Activated naive CD4-positive, alpha-beta T cell treated with anti-CD3 and anti-CD28 coated beads for 36 hours (primary cell): ENCODE measurements at regions not wholly inside any gene's neighbourhood (a gene's known extent, or its start where the extent isn't known, plus 50 kb on each side); places are given as distances from the start of the nearest gene placed in this dataset.

Experiments used
- CTCF ChIA-PET: fragments of 350-600 bp; sonication (Branson Sonifier 250); formaldehyde crosslinking; loops from one replicate; lab custom pipeline; 2021; ENCODE audit warnings: antibody characterized with exemption; lab: Charles Lee
- DNase-seq: peaks from one replicate; pipeline ENCODE4 v3.0.0-alpha.2; 2020
- H3K27ac Mint-ChIP-seq: one replicate; pipeline ENCODE4 v1.8.0; 2021; ENCODE audit warnings: mild to moderate bottlenecking, mixed read lengths
- H3K27me3 Mint-ChIP-seq: one replicate; pipeline ENCODE4 v1.8.0; 2021; ENCODE audit warnings: low read depth, mixed read lengths
- H3K36me3 Mint-ChIP-seq: one replicate; pipeline ENCODE4 v1.8.0; 2021; ENCODE audit warnings: low read depth, mixed read lengths
- H3K4me1 Mint-ChIP-seq: one replicate; pipeline ENCODE4 v1.8.0; 2021; ENCODE audit warnings: low read depth, mixed read lengths
- H3K4me3 Mint-ChIP-seq: one replicate; pipeline ENCODE4 v1.8.0; 2021; ENCODE audit warnings: mild to moderate bottlenecking, moderate library complexity, mixed read lengths
- H3K9me3 Mint-ChIP-seq: one replicate; pipeline ENCODE4 v1.8.0; 2021; ENCODE audit warnings: mixed read lengths
- intact Hi-C: fragments of 100-400 bp; cut with micrococcal nuclease; formaldehyde crosslinking; loops from one replicate; pipeline ENCODE4 v1.15.1; 2023

DNA sequence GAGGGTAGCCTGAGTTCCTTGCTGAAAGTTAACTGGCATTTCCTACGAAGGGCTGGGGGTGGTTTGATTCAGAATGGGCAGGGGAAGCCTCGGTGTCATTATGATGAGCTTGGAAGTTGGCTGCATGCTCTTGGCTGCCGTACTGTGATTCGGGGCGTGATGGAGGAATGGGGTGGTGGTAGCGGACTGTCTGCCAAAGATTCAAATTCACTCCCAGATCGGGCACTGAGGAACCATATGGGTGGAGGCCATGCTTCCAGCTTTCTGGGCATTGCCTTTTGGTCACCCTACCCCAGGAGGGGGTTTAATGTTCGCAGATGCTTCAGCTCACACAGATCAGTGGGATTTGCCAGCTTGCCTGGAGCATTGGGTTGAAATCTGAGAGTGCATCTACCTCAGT, 492.8 kb upstream of the EEF2KMT start:
- H3K27me3 Mint-ChIP-seq: no peaks in the 10 kb centered on the region
- H3K9me3 Mint-ChIP-seq: peaks cover 3% of the 10 kb centered on the region
- H3K27ac Mint-ChIP-seq: no peak overlapping the region
- no peaks in the 10 kb centered on the region for H3K4me1 Mint-ChIP-seq
- CTCF ChIA-PET: no interaction called here
- no peak for DNase-seq
- H3K4me3 Mint-ChIP-seq: no peak overlapping the region
- intact Hi-C loops: no loop called here
- H3K36me3 Mint-ChIP-seq: no peaks in the 10 kb centered on the region

DNA sequence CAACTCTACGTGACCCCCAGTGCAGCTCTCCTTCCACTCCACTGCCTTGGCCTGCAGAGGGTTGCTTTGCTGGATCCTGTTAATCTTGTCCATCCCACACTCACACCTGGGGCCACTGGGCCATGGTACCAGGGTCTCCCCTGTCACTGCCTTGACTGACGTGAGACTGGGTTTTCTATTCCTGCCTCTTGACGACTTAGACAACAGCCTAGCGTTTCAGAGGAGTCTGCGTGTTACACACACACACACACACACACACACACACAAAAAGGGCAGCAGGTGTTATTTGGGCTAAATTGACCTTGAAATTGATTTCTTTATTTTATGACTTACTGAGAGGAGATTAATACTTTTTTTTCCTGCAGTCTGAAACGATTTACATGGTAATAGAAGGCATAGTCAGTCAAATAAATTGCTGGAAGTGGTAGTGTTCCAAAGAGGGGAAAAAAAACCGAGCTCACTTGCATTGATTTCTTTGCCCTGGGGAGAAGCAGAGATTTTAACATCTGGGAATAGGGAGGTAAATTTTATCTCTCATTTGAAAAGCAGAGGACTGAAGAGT, 492.3 kb upstream of the EEF2KMT start:
- Mint-ChIP-seq H3K4me1 (no peaks in the 10 kb centered on the region), H3K9me3 (peaks cover 2% of the 10 kb centered on the region), H3K36me3 (no peaks in the 10 kb centered on the region), H3K27me3 (no peaks in the 10 kb centered on the region), H3K27ac (no peak overlapping the region), H3K4me3 (no peak overlapping the region)
- CTCF ChIA-PET: no interaction called here
- no peak for DNase-seq
- intact Hi-C loops: no loop called here

DNA sequence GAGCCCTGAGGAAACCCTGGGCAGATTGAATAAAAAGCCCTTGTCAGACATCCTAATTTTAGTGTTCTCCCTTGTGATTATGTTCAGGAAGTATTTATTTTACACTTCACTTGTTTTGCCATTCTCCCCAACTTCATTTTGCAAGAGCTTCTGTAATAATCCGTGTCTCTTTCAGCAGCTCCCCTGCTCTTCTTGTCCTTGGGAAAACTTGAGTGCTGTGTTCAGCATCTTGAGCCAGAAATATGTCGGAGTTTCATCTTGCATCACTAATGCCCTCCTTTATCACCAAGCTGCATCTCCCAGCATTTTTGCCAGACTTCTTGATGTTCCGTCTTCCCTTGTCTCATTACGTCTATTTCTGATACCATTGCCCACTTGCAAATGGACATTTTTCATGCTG, 486.5 kb upstream of the EEF2KMT start:
- Mint-ChIP-seq H3K4me1 (no peaks in the 10 kb centered on the region), H3K27ac (no peak overlapping the region), H3K9me3 (no peaks in the 10 kb centered on the region), H3K27me3 (peaks cover 2% of the 10 kb centered on the region), H3K4me3 (no peak overlapping the region), H3K36me3 (no peaks in the 10 kb centered on the region)
- CTCF ChIA-PET: no interaction called here
- intact Hi-C loops: no loop called here
- no peak for DNase-seq

DNA sequence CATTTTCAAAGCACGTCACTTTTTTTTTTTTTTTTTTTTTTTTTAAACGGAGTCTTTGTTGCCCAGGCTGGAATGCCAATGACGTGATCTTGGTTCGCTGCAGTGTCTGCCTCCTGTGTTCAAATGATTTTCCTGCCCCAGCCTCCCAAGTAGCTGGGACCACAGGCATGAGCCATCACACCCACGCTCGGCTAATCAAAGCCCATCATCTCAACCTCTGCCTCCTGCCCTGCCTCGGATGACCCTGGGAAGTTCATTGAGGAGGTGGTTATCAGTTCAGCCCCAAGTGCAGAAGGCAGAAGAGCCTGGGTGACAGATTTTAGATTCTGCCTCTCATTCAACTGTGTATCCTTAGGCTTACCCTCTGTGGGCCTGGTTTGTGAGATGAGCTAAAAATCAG, 484.9 kb upstream of the EEF2KMT start:
- Mint-ChIP-seq H3K36me3 (no peaks in the 10 kb centered on the region), H3K27me3 (peaks cover 2% of the 10 kb centered on the region), H3K9me3 (no peaks in the 10 kb centered on the region), H3K4me1 (no peaks in the 10 kb centered on the region), H3K4me3 (no peak overlapping the region), H3K27ac (no peak overlapping the region)
- intact Hi-C loops: no loop called here
- CTCF ChIA-PET: no interaction called here
- DNase-seq: no peak

DNA sequence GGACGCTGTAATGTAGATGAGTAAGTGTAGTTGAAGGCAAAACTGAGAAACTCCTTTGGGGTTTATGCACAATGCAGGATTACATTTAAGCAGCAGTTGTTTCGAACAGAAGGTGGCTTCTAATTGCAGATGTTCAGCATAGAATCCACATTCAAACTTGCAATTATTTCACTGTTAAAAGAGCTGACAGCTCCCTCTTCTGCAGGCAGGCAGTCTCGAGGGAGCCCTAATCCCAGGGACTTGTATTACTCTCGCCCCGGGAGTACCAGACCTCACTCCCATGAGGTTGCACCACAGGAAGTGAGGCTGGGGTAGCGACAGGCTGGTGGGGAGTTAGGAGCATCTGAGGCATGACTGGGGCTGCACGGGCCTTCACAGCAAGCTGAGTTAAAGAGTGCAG, 484.3 kb upstream of the EEF2KMT start:
- H3K9me3 Mint-ChIP-seq: no peaks in the 10 kb centered on the region
- no peaks in the 10 kb centered on the region for H3K4me1 Mint-ChIP-seq
- no peaks in the 10 kb centered on the region for H3K36me3 Mint-ChIP-seq
- CTCF ChIA-PET: no interaction called here
- H3K27ac Mint-ChIP-seq: no peak overlapping the region
- intact Hi-C loops: no loop called here
- DNase-seq: no peak
- H3K27me3 Mint-ChIP-seq: peaks cover 2% of the 10 kb centered on the region
- H3K4me3 Mint-ChIP-seq: no peak overlapping the region

DNA sequence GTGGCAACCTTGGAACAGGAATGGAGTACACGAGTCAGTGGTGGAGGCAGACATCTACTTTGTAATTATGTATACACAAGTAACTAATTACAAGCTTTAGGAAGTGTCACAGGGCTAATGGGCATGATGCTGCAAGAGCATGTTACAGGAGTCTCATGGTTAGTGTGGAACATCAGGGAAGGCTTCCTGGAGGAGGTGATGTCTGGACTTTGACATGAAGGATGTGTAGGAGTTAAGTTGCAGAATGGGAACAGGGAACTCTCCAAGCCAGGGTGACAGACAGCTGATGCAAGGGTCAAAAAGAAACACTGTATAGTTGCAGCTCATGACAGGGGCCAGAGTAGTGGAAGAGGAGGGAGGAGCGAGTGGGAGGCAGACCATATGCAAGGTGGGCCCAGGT, 483.8 kb upstream of the EEF2KMT start:
- CTCF ChIA-PET: interaction anchor here (1.5 kb wide), 1 partner anchor 53 kb away, joined by 6 read pairs; no protein-coding TSS in a partner anchor
- no peak for DNase-seq
- Mint-ChIP-seq H3K9me3 (no peaks in the 10 kb centered on the region), H3K27me3 (peaks cover 2% of the 10 kb centered on the region), H3K36me3 (no peaks in the 10 kb centered on the region), H3K4me3 (no peak overlapping the region), H3K27ac (no peak overlapping the region), H3K4me1 (no peaks in the 10 kb centered on the region)
- intact Hi-C loops: no loop called here

DNA sequence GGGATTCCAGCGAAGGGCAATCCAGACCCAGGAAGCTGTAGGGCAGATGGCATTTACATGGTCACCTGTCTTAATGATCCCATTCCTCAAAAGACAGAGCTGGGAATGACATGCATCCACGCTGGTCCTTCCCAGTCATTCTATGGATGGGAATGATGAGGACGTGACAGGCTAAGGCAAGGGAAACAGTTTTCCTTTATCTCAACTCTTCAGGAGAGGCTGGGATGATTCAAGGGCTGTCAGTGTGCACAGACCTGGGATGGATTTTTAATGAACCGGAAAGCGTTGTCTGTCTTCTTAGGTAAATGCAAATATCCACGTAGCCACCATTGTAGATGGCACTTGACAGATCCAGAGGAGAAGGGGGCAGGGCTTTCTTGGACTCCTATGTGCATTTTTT, 483.2 kb upstream of the EEF2KMT start:
- H3K27me3 Mint-ChIP-seq: peaks cover 2% of the 10 kb centered on the region
- H3K4me1 Mint-ChIP-seq: no peaks in the 10 kb centered on the region
- no peak for DNase-seq
- H3K27ac Mint-ChIP-seq: no peak overlapping the region
- no peaks in the 10 kb centered on the region for H3K36me3 Mint-ChIP-seq
- intact Hi-C loops: no loop called here
- CTCF ChIA-PET: interaction anchor here (1.5 kb wide), 1 partner anchor 53 kb away, joined by 6 read pairs; no protein-coding TSS in a partner anchor
- H3K9me3 Mint-ChIP-seq: no peaks in the 10 kb centered on the region
- H3K4me3 Mint-ChIP-seq: no peak overlapping the region

DNA sequence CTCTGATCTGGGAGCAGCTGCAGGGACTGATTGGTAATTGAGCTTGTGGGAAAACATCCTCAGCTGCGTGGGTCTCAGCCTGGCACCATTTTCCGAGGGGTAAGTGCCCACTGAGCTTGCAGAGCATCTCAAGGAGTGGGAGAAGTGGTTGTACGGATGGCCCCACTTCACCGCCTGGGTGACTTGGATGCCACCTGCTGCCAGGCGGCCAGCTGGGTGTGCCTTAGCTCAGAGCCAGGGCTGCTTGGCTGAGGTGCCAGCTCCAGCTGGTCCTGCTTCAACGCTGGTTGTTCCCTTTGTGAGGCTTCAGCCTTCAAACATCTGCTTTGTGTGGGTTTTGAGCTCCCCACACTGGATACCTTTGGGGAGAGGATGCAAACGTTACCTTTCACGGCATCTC, 482.7 kb upstream of the EEF2KMT start:
- Mint-ChIP-seq H3K27me3 (peaks cover 2% of the 10 kb centered on the region), H3K27ac (no peak overlapping the region), H3K36me3 (no peaks in the 10 kb centered on the region), H3K4me3 (no peak overlapping the region), H3K4me1 (no peaks in the 10 kb centered on the region), H3K9me3 (no peaks in the 10 kb centered on the region)
- CTCF ChIA-PET: interaction anchor here (1.5 kb wide), 1 partner anchor 54 kb away, joined by 6 read pairs; no protein-coding TSS in a partner anchor
- DNase-seq: no peak
- intact Hi-C loops: no loop called here

DNA sequence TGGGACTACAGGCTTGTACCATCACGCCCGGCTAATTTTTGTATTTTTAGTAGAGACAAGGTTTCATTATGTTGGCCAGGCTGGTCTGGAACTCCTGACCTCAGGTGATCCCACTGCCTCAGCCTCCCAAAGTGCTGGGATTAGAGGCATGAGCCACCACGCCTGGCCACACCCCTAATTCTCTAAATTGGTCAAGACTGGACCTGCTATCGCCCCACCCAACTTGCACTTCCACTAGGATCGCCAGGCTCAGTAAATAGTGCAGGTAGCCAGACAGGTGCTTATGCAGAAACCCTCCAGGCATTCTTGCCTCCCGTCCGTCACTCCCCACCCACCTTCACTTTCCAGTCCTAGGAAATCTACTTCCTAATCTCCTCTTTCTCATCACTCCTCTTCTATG, 481.4 kb upstream of the EEF2KMT start:
- Mint-ChIP-seq H3K4me3 (no peak overlapping the region), H3K27me3 (peaks cover 2% of the 10 kb centered on the region), H3K9me3 (no peaks in the 10 kb centered on the region), H3K36me3 (no peaks in the 10 kb centered on the region), H3K4me1 (no peaks in the 10 kb centered on the region), H3K27ac (no peak overlapping the region)
- CTCF ChIA-PET: no interaction called here
- DNase-seq: no peak
- intact Hi-C loops: no loop called here

DNA sequence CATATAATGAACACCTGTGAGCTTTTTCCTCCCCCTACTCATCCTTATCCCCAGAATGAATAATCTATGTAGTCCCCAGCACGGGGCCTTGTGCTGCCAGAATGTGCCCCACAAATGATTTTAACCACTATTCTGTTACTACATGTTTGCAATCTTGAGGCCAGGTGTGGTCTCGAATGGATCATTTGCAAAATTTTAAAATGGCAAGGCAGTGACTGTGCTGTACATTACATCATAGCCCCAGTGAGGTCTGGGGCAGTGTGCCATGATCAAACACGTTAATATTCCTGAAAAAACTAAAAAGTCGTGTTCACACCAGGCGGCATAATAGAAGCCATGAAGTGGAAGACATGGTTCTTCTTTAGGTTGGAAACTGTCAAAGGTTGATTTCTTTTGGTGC, 479.9 kb upstream of the EEF2KMT start:
- no peak overlapping the region for H3K4me3 Mint-ChIP-seq
- no peaks in the 10 kb centered on the region for H3K9me3 Mint-ChIP-seq
- no peak for DNase-seq
- no peaks in the 10 kb centered on the region for H3K36me3 Mint-ChIP-seq
- H3K27me3 Mint-ChIP-seq: peaks cover 2% of the 10 kb centered on the region
- CTCF ChIA-PET: no interaction called here
- H3K4me1 Mint-ChIP-seq: no peaks in the 10 kb centered on the region
- intact Hi-C loops: no loop called here
- H3K27ac Mint-ChIP-seq: no peak overlapping the region

DNA sequence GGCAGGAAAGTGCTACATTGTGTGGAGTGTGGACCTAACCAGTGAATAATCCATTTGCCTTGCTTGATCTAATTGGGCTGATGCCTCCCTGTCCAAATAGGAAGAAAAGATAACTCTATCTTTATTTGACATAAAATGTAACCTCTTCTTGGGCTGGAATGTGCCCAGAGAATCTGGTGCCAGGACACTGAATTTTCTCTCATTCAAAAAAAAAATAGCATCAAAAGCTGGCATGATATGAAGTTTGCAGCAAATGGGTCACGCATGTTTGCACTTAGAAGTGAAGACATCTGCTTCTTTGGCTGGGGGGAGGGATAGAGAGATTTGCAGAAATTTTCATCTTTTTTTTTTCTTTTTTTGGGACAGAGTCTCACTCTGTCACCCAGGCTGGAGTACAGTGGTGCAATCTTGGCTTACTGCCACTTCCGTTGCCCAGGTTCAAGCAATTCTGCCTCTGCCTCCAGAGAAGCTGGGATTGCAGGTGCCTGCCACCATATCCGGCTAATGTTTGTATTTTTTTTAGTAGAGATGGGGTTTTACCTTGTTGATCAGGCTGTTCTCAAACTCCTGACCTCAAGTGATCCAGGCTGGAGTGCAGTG, 478.2 kb upstream of the EEF2KMT start:
- no peaks in the 10 kb centered on the region for H3K9me3 Mint-ChIP-seq
- CTCF ChIA-PET: no interaction called here
- H3K27me3 Mint-ChIP-seq: peaks cover 2% of the 10 kb centered on the region
- no peak overlapping the region for H3K4me3 Mint-ChIP-seq
- H3K27ac Mint-ChIP-seq: no peak overlapping the region
- H3K4me1 Mint-ChIP-seq: no peaks in the 10 kb centered on the region
- intact Hi-C loops: no loop called here
- H3K36me3 Mint-ChIP-seq: no peaks in the 10 kb centered on the region
- no peak for DNase-seq

DNA sequence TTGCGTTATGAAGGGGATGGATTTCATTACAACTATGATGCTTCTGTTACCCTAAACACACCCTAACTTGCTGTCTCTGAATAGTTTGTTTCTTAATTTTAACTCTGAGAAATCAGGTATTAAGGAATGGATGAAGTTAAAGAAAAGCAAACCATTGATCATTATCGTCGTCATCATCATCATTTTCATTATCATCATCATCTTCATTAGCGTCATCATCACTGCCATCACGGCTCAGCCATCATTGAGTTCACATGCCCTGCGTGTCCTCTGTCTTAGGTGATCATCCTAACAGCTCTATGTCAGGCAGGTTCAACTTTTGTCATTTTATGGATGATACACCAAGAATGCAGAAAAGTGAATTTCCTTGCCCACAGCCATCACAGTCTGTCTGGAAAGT, 477.5 kb upstream of the EEF2KMT start:
- H3K4me1 Mint-ChIP-seq: no peaks in the 10 kb centered on the region
- H3K27ac Mint-ChIP-seq: no peak overlapping the region
- intact Hi-C loops: no loop called here
- no peaks in the 10 kb centered on the region for H3K36me3 Mint-ChIP-seq
- CTCF ChIA-PET: no interaction called here
- no peak overlapping the region for H3K4me3 Mint-ChIP-seq
- peaks cover 2% of the 10 kb centered on the region for H3K27me3 Mint-ChIP-seq
- no peak for DNase-seq
- H3K9me3 Mint-ChIP-seq: no peaks in the 10 kb centered on the region

DNA sequence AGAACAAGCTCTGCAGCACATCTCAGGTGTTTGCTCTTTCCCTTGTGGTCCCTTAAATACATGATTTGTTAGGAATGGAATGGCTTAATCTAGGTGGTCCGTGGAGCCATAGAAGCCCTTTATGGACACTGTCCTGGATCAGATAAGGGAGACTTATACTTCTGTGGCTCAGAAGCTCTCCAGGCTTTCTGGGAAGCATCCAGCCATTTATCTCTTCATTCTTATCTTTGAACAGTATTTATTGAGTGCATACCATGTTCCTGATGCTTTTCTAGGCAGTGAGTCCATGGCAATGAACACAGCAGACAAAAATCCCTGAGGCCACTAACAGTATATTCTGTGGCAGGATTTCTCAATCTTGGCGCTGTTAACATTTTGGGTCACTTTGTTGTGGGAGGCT, 474.5 kb upstream of the EEF2KMT start:
- Mint-ChIP-seq H3K9me3 (no peaks in the 10 kb centered on the region), H3K27ac (no peak overlapping the region), H3K4me3 (no peak overlapping the region), H3K36me3 (no peaks in the 10 kb centered on the region), H3K27me3 (no peaks in the 10 kb centered on the region), H3K4me1 (no peaks in the 10 kb centered on the region)
- CTCF ChIA-PET: no interaction called here
- intact Hi-C loops: no loop called here
- DNase-seq: no peak
